IMR-90 (cell line): ENCODE measurements at regions not wholly inside any gene's neighbourhood (a gene's known extent, or its start where the extent isn't known, plus 50 kb on each side); places are given as distances from the start of the nearest gene placed in this dataset.
A peak's percentile ranks its signal among the peaks of the same experiment; 100 is the strongest.

Source experiments
- ATAC-seq: fragments of 200-7000 bp; cut with Tn5 transposase; 2 replicates; pipeline ENCODE4 v1.9.1; 2020; ENCODE audit warnings: low read depth, mild to moderate bottlenecking, moderate library complexity
- BruUV-seq: library from RNA; stranded (reverse); fragments of 400-500 nt; replicated peaks from 2 replicates; lab custom pipeline; 2021; lab: Mats Ljungman, UMichigan
- CTCF ChIA-PET: fragments of 300-600 bp; formaldehyde crosslinking; extraction: SDS; loops from one replicate; lab custom pipeline; 2021; ENCODE audit warnings: antibody characterized with exemption; lab: Yijun Ruan, JAX
- POLR2A ChIA-PET: fragments of 300-600 bp; sonication (Branson Sonifier 250); formaldehyde crosslinking; loops from one replicate; lab custom pipeline; 2022; ENCODE audit warnings: antibody characterized with exemption; ENCODE audit not compliant: unreplicated experiment; lab: Charles Lee
- DNase-seq: peaks from one replicate; pipeline ENCODE4 v3.0.0; 2013
- H2AFZ ChIP-seq: replicated peaks from 2 replicates; pipeline ENCODE3; 2013; ENCODE audit warnings: low read length, mild to moderate bottlenecking; ENCODE audit not compliant: poor library complexity
- H2AK5ac ChIP-seq: 2 replicates; pipeline ENCODE4 v1.6.1; 2013; ENCODE audit warnings: low read depth, low read length, inconsistent platforms
- H2AK9ac ChIP-seq: replicated peaks from 2 replicates; pipeline ENCODE3; 2013; ENCODE audit warnings: mild to moderate bottlenecking, low read depth, low read length, moderate library complexity; ENCODE audit not compliant: poor library complexity
- H2BK120ac ChIP-seq: 2 replicates; pipeline ENCODE4 v1.6.1; 2013; ENCODE audit warnings: low read depth, low read length, inconsistent platforms
- H2BK15ac ChIP-seq: 3 replicates; pipeline ENCODE4 v1.6.1; 2013; ENCODE audit warnings: low read depth, low read length, inconsistent platforms
- H2BK20ac ChIP-seq: 2 replicates; pipeline ENCODE4 v1.6.1; 2013; ENCODE audit warnings: low read depth, mild to moderate bottlenecking, inconsistent platforms, low read length, moderate library complexity
- H2BK5ac ChIP-seq: 2 replicates; pipeline ENCODE4 v1.6.1; 2013; ENCODE audit warnings: mild to moderate bottlenecking, low read depth, low read length, inconsistent platforms; ENCODE audit not compliant: poor library complexity, severe bottlenecking
- H3K14ac ChIP-seq: replicated peaks from 2 replicates; pipeline ENCODE4 v1.6.1; 2013; ENCODE audit warnings: low read depth, low read length, inconsistent platforms
- H3K18ac ChIP-seq: 2 replicates; pipeline ENCODE4 v1.6.1; 2013; ENCODE audit warnings: low read depth, low read length, control low read depth
- H3K23ac ChIP-seq: 2 replicates; pipeline ENCODE4 v1.6.1; 2013; ENCODE audit warnings: low read depth, low read length, inconsistent platforms
- H3K27ac ChIP-seq: 2 replicates; pipeline ENCODE4 v1.5.1; 2013; ENCODE audit warnings: mild to moderate bottlenecking, control low read depth, low read length; ENCODE audit not compliant: insufficient read depth
- H3K27me3 ChIP-seq: 2 replicates; pipeline ENCODE4 v1.6.1; 2013; ENCODE audit warnings: low read length; ENCODE audit not compliant: control insufficient read depth, insufficient read depth
- H3K36me3 ChIP-seq: 2 replicates; pipeline ENCODE4 v1.6.1; 2013; ENCODE audit warnings: low read length, mixed read lengths; ENCODE audit not compliant: control insufficient read depth, insufficient read depth
- H3K4ac ChIP-seq: 2 replicates; pipeline ENCODE4 v1.6.1; 2013; ENCODE audit warnings: low read depth, low read length, inconsistent platforms
- H3K4me1 ChIP-seq: 2 replicates; pipeline ENCODE4 v1.6.1; 2013; ENCODE audit warnings: low read length, mixed read lengths; ENCODE audit not compliant: control insufficient read depth, insufficient read depth
- H3K4me2 ChIP-seq: 2 replicates; pipeline ENCODE4 v1.6.1; 2013; ENCODE audit warnings: low read depth, mild to moderate bottlenecking, control low read depth, low read length, moderate library complexity
- H3K4me3 ChIP-seq: 2 replicates; pipeline ENCODE4 v1.5.1; 2013; ENCODE audit warnings: low read depth, mild to moderate bottlenecking, control low read depth, low read length, moderate library complexity; ENCODE audit not compliant: insufficient read depth
- H3K56ac ChIP-seq: 2 replicates; pipeline ENCODE4 v1.6.1; 2013; ENCODE audit warnings: low read length, inconsistent platforms; ENCODE audit not compliant: insufficient read depth; ENCODE audit errors: extremely low read depth
- H3K79me1 ChIP-seq, 2 experiments: 2 replicates each; pipeline ENCODE4 v1.6.1; 2013; ENCODE audit warnings: low read length in 2 of 2, inconsistent platforms in 1 of 2, low read depth in 1 of 2
- H3K9ac ChIP-seq: 2 replicates; pipeline ENCODE4 v1.6.1; 2013; ENCODE audit warnings: low read depth, low read length, control low read depth
- H3K9me1 ChIP-seq: 2 replicates; pipeline ENCODE4 v1.6.1; 2013; ENCODE audit warnings: low read length, inconsistent platforms; ENCODE audit not compliant: insufficient read depth
- H3K9me3 ChIP-seq: 2 replicates; pipeline ENCODE4 v1.6.1; 2013; ENCODE audit warnings: low read length; ENCODE audit not compliant: control insufficient read depth, insufficient read depth
- H4K20me1 ChIP-seq: 2 replicates; pipeline ENCODE4 v1.6.1; 2013; ENCODE audit warnings: low read length, inconsistent platforms; ENCODE audit not compliant: insufficient read depth
- H4K5ac ChIP-seq: 2 replicates; pipeline ENCODE4 v1.6.1; 2013; ENCODE audit warnings: mild to moderate bottlenecking, low read depth, low read length, control low read depth
- H4K8ac ChIP-seq, 2 experiments: 2 replicates each; pipeline ENCODE4 v1.6.1; 2013; ENCODE audit warnings: low read depth in 2 of 2, low read length in 2 of 2, control low read depth in 1 of 2, inconsistent platforms in 1 of 2
- H4K91ac ChIP-seq: 2 replicates; pipeline ENCODE4 v1.6.1; 2013; ENCODE audit warnings: low read depth, low read length, inconsistent platforms; ENCODE audit not compliant: insufficient read depth
- CEBPB ChIP-seq: IDR thresholded peaks from 2 replicates; pipeline ENCODE4 v1.6.1; 2012; ENCODE audit warnings: low read depth, low read length, improper control_type of control experiment
- MAFK ChIP-seq: IDR thresholded peaks from 2 replicates; pipeline ENCODE4 v1.6.1; 2012; ENCODE audit warnings: low read depth, low read length, improper control_type of control experiment
- MAZ ChIP-seq: IDR thresholded peaks from 2 replicates; pipeline ENCODE4 v1.6.1; 2012; ENCODE audit warnings: low read depth, mild to moderate bottlenecking, low read length, improper control_type of control experiment, moderate library complexity, borderline replicate concordance
- RCOR1 ChIP-seq: IDR thresholded peaks from 2 replicates; pipeline ENCODE4 v1.6.1; 2012; ENCODE audit warnings: mild to moderate bottlenecking, low read length, improper control_type of control experiment; ENCODE audit not compliant: insufficient replicate concordance
- USF2 ChIP-seq: fragments of 150-350 bp; IDR thresholded peaks from 2 replicates; pipeline ENCODE4 v1.6.1; 2017; ENCODE audit warnings: mild to moderate bottlenecking, antibody characterized with exemption, low read length, low read depth
- WGBS, 2 experiments: methylation state at CpG; one replicate each; pipeline versions ENCODE4 v1.1.5 to v1.1.7; 2013; ENCODE audit warnings: missing lambda C conversion rate in 2 of 2; ENCODE audit not compliant: insufficient read length in 1 of 2; ENCODE audit errors: extremely low coverage in 2 of 2; 5-methylcytosine and 5-hydroxymethylcytosine counted together
- dilution Hi-C: fragments of 300-500 bp; cut with HindIII; formaldehyde crosslinking; loops from one replicate; pipeline ENCODE4 v1.14.3; 2018; ENCODE audit warnings: low sequenced_read_pairs; ENCODE audit not compliant: unreplicated experiment
- in situ Hi-C: fragments of 300-500 bp; cut with MboI; formaldehyde crosslinking; loops from 3 replicates; pipeline ENCODE4 v1.14.3; 2019; ENCODE audit warnings: low sequenced_read_pairs, inconsistent platforms, mixed read lengths
- intact Hi-C: fragments of 100-400 bp; cut with micrococcal nuclease; formaldehyde crosslinking; loops from 2 replicates; pipeline ENCODE4 v1.10.0; 2022

GRCh38 chr2:160977854-160978253, 182.4 kb upstream of the TANK start:
- Histone ChIP-seq H2BK5ac (no peak overlapping the region), H2AK9ac (no peak overlapping the region), H3K4me2 (no peak overlapping the region), H3K23ac (no peak overlapping the region), H4K20me1 (no peaks in the 10 kb centered on the region), H4K5ac (no peak overlapping the region), H3K36me3 (no peaks in the 10 kb centered on the region), H2AFZ (no peak overlapping the region), H3K9ac (no peak overlapping the region), H3K27ac (no peak overlapping the region), H4K91ac (no peak overlapping the region), H3K9me1 (no peaks in the 10 kb centered on the region), H4K8ac (no peak overlapping the region), H2BK120ac (no peak overlapping the region), H3K4ac (no peak overlapping the region), H2BK15ac (no peak overlapping the region), H2BK20ac (no peak overlapping the region), H3K79me1 (no peaks in the 10 kb centered on the region), H3K14ac (no peak overlapping the region), H3K9me3 (no peaks in the 10 kb centered on the region), H3K56ac (no peak overlapping the region), H2AK5ac (no peak overlapping the region), H3K4me1 (no peaks in the 10 kb centered on the region), H3K18ac (no peak overlapping the region), H3K4me3 (no peak overlapping the region), H3K27me3 (no peaks in the 10 kb centered on the region)
- in situ Hi-C loops (no loop called here), dilution Hi-C loops (no loop called here), intact Hi-C loops (loop anchor here (10.0 kb wide), 1 partner anchor 313 kb away; no protein-coding TSS in a partner anchor)
- DNase-seq = no peak
- 100% methylated on average over 2 of the region's 2 CpGs; no CpG with 5 or more reads in 1 of the 2 experiments for WGBS, 2 experiments
- no peak for ATAC-seq
- BruUV-seq = no TSS peak
- POLR2A ChIA-PET = no interaction called here
- CTCF ChIA-PET = interaction anchor here (0.6 to 0.7 kb wide), 2 partner anchors 13 to 364 kb away, joined by 3 read pairs; no protein-coding TSS in a partner anchor
- TF ChIP-seq CEBPB (no peak), USF2 (no peak), MAZ (no peak), MAFK (peak; percentile 61), RCOR1 (no peak)
